CD8-positive, alpha-beta memory T cell (primary cell): ENCODE measurements at regions not wholly inside any gene's neighbourhood (a gene's known extent, or its start where the extent isn't known, plus 50 kb on each side); places are given as distances from the start of the nearest gene placed in this dataset.
"Not testable (repeated sequence)": the region's sequence is repeated elsewhere in the genome, so short reads cannot be mapped to it uniquely, and the experiment has no call there.

Experiments
- CTCF ChIA-PET: fragments of 350-600 bp; sonication (Branson Sonifier 250); formaldehyde crosslinking; loops from one replicate; lab custom pipeline; 2021; ENCODE audit warnings: antibody characterized with exemption; lab: Charles Lee
- POLR2A ChIA-PET: fragments of 350-600 bp; sonication (Branson Sonifier 250); formaldehyde crosslinking; loops from one replicate; lab custom pipeline; 2021; ENCODE audit warnings: antibody characterized with exemption; lab: Charles Lee
- DNase-seq, 5 donors: peaks; one replicate each; pipeline versions ENCODE4 v3.0.0 to v3.0.0-alpha.2; 2020 to 2022; ENCODE audit warnings: mixed read lengths in 1 of 5
- H3K27ac ChIP-seq: one replicate; pipeline ENCODE4 v1.7.0; 2013; ENCODE audit warnings: low read depth, mild to moderate bottlenecking, low read length, moderate library complexity
- H3K27me3 ChIP-seq: 2 replicates; pipeline ENCODE4 v1.7.0; 2013; ENCODE audit warnings: low read length, mild to moderate bottlenecking; ENCODE audit not compliant: insufficient read depth, poor library complexity, severe bottlenecking
- H3K36me3 ChIP-seq: 2 replicates; pipeline ENCODE4 v1.7.0; 2013; ENCODE audit warnings: mild to moderate bottlenecking, low read length, moderate library complexity; ENCODE audit not compliant: insufficient read depth
- H3K4me1 ChIP-seq: 2 replicates; pipeline ENCODE4 v1.7.0; 2013; ENCODE audit warnings: mild to moderate bottlenecking, low read length, moderate library complexity; ENCODE audit not compliant: insufficient read depth
- H3K4me3 ChIP-seq: 2 replicates; pipeline ENCODE4 v1.7.0; 2013; ENCODE audit warnings: mild to moderate bottlenecking, low read length
- H3K9me3 ChIP-seq: 2 replicates; pipeline ENCODE4 v1.7.0; 2013; ENCODE audit warnings: mild to moderate bottlenecking, low read length
- H3K27ac Mint-ChIP-seq, 8 donors: one replicate each; pipeline ENCODE4 v1.8.0; 2020 to 2021; ENCODE audit warnings: mixed read lengths in 8 of 8, mild to moderate bottlenecking in 6 of 8, inconsistent platforms in 3 of 8, moderate library complexity in 3 of 8
- H3K27me3 Mint-ChIP-seq, 2 donors: one replicate each; pipeline ENCODE4 v1.8.0; 2020 to 2021; ENCODE audit warnings: mixed read lengths in 2 of 2, mild to moderate bottlenecking in 1 of 2, moderate library complexity in 1 of 2
- H3K36me3 Mint-ChIP-seq, 3 donors: one replicate each; pipeline ENCODE4 v1.8.0; 2020 to 2021; ENCODE audit warnings: mixed read lengths in 3 of 3, inconsistent platforms in 1 of 3, mild to moderate bottlenecking in 1 of 3
- H3K4me1 Mint-ChIP-seq, 3 donors: one replicate each; pipeline ENCODE4 v1.8.0; 2020 to 2021; ENCODE audit warnings: mixed read lengths in 3 of 3, inconsistent platforms in 1 of 3, mild to moderate bottlenecking in 1 of 3
- H3K4me3 Mint-ChIP-seq, 7 donors: one replicate each; pipeline ENCODE4 v1.8.0; 2020 to 2021; ENCODE audit warnings: mixed read lengths in 7 of 7, mild to moderate bottlenecking in 6 of 7, moderate library complexity in 4 of 7, inconsistent platforms in 2 of 7
- H3K9me3 Mint-ChIP-seq, 5 donors: one replicate each; pipeline ENCODE4 v1.8.0; 2020 to 2022; ENCODE audit warnings: mixed read lengths in 5 of 5, mild to moderate bottlenecking in 3 of 5, moderate library complexity in 2 of 5, inconsistent platforms in 1 of 5

GRCh38 chr2:150114089-150114488 is 373.4 kb downstream of the RND3 start:
- H3K27ac ChIP-seq, H3K36me3 ChIP-seq, H3K9me3 ChIP-seq, POLR2A ChIA-PET, H3K4me1 Mint-ChIP-seq, H3K27ac Mint-ChIP-seq, DNase-seq, CTCF ChIA-PET, H3K4me1 ChIP-seq, H3K36me3 Mint-ChIP-seq, H3K4me3 Mint-ChIP-seq, H3K9me3 Mint-ChIP-seq, H3K27me3 Mint-ChIP-seq, H3K4me3 ChIP-seq, H3K27me3 ChIP-seq: not testable (repeated sequence)

GRCh38 chr2:150110548-150110947 is 376.9 kb downstream of the RND3 start:
- Mint-ChIP-seq H3K4me1 (no peaks in the 10 kb centered on the region), H3K36me3 (no peaks in the 10 kb centered on the region), H3K4me3 (no peak overlapping the region), H3K27me3 (no peaks in the 10 kb centered on the region), H3K9me3 (peaks cover 0 to 3% (median 0%) of the 10 kb centered on the region in 5 donors), H3K27ac (no peak overlapping the region)
- POLR2A ChIA-PET = no interaction called here
- H3K36me3 ChIP-seq = no peaks in the 10 kb centered on the region
- H3K4me3 ChIP-seq = no peak overlapping the region
- H3K27ac ChIP-seq = no peak overlapping the region
- H3K9me3 ChIP-seq = no peaks in the 10 kb centered on the region
- no peaks in the 10 kb centered on the region for H3K4me1 ChIP-seq
- H3K27me3 ChIP-seq = no peaks in the 10 kb centered on the region
- CTCF ChIA-PET = no interaction called here
- no peak for DNase-seq

GRCh38 chr2:150109912-150110311 is 377.6 kb downstream of the RND3 start:
- no peak for DNase-seq
- Mint-ChIP-seq H3K4me1 (no peaks in the 10 kb centered on the region), H3K4me3 (no peak overlapping the region), H3K36me3 (no peaks in the 10 kb centered on the region), H3K9me3 (peaks cover 0 to 3% (median 0%) of the 10 kb centered on the region in 5 donors), H3K27me3 (no peaks in the 10 kb centered on the region), H3K27ac (no peak overlapping the region)
- H3K4me3 ChIP-seq = no peak overlapping the region
- H3K9me3 ChIP-seq = no peaks in the 10 kb centered on the region
- CTCF ChIA-PET = no interaction called here
- no peaks in the 10 kb centered on the region for H3K4me1 ChIP-seq
- no peak overlapping the region for H3K27ac ChIP-seq
- H3K27me3 ChIP-seq = no peaks in the 10 kb centered on the region
- POLR2A ChIA-PET = no interaction called here
- no peaks in the 10 kb centered on the region for H3K36me3 ChIP-seq

GRCh38 chr2:150109028-150109427 is 378.4 kb downstream of the RND3 start:
- Mint-ChIP-seq H3K27me3 (no peaks in the 10 kb centered on the region), H3K9me3 (peaks cover 0 to 3% (median 0%) of the 10 kb centered on the region in 5 donors), H3K36me3 (no peaks in the 10 kb centered on the region), H3K4me3 (no peak overlapping the region), H3K4me1 (no peaks in the 10 kb centered on the region), H3K27ac (no peak overlapping the region)
- Histone ChIP-seq H3K4me3 (no peak overlapping the region), H3K9me3 (no peaks in the 10 kb centered on the region), H3K4me1 (no peaks in the 10 kb centered on the region), H3K36me3 (no peaks in the 10 kb centered on the region), H3K27ac (no peak overlapping the region), H3K27me3 (no peaks in the 10 kb centered on the region)
- POLR2A ChIA-PET = no interaction called here
- CTCF ChIA-PET = no interaction called here
- DNase-seq = no peak

GRCh38 chr2:150107816-150108215 is 379.7 kb downstream of the RND3 start:
- Mint-ChIP-seq H3K4me3 (no peak overlapping the region), H3K4me1 (no peaks in the 10 kb centered on the region), H3K27me3 (no peaks in the 10 kb centered on the region), H3K27ac (no peak overlapping the region), H3K9me3 (peaks cover 0 to 3% (median under 1%) of the 10 kb centered on the region in 5 donors), H3K36me3 (no peaks in the 10 kb centered on the region)
- POLR2A ChIA-PET = no interaction called here
- Histone ChIP-seq H3K27me3 (no peaks in the 10 kb centered on the region), H3K4me3 (no peak overlapping the region), H3K4me1 (no peaks in the 10 kb centered on the region), H3K9me3 (no peaks in the 10 kb centered on the region), H3K27ac (no peak overlapping the region), H3K36me3 (no peaks in the 10 kb centered on the region)
- no peak for DNase-seq
- CTCF ChIA-PET = no interaction called here

- no peak overlapping the region for H3K4me3 Mint-ChIP-seq
- H3K27me3 ChIP-seq = no peaks in the 10 kb centered on the region
- peaks cover 0 to 3% (median 1%) of the 10 kb centered on the region in 5 donors for H3K9me3 Mint-ChIP-seq
- no peaks in the 10 kb centered on the region for H3K36me3 ChIP-seq
- H3K27ac ChIP-seq = no peak overlapping the region
- ChIA-PET POLR2A (no interaction called here), CTCF (no interaction called here)
- H3K9me3 ChIP-seq = no peaks in the 10 kb centered on the region
- H3K4me1 ChIP-seq = no peaks in the 10 kb centered on the region
- H3K4me3 ChIP-seq = no peak overlapping the region
- no peaks in the 10 kb centered on the region for H3K4me1 Mint-ChIP-seq
- no peak overlapping the region for H3K27ac Mint-ChIP-seq
- H3K36me3 Mint-ChIP-seq = no peaks in the 10 kb centered on the region
- H3K27me3 Mint-ChIP-seq = no peaks in the 10 kb centered on the region
- DNase-seq = no peak
Measured at GRCh38 chr2:150107170-150107569, 380.3 kb downstream of the RND3 start.

- POLR2A ChIA-PET = no interaction called here
- peaks cover 0 to 1% (median 0%) of the 10 kb centered on the region in 5 donors for H3K9me3 Mint-ChIP-seq
- CTCF ChIA-PET = no interaction called here
Measured at GRCh38 chr2:150101947-150102346, 385.5 kb downstream of the RND3 start.

GRCh38 chr2:150100834-150101233 is 386.6 kb downstream of the RND3 start:
- H3K4me1 ChIP-seq = no peaks in the 10 kb centered on the region
- H3K9me3 ChIP-seq = no peaks in the 10 kb centered on the region
- H3K36me3 Mint-ChIP-seq = no peaks in the 10 kb centered on the region
- no peaks in the 10 kb centered on the region for H3K36me3 ChIP-seq
- CTCF ChIA-PET = no interaction called here
- no peaks in the 10 kb centered on the region for H3K27me3 Mint-ChIP-seq
- H3K9me3 Mint-ChIP-seq = peaks cover 0 to 1% (median 0%) of the 10 kb centered on the region in 5 donors
- H3K4me3 Mint-ChIP-seq = no peak overlapping the region
- no peak overlapping the region for H3K4me3 ChIP-seq
- POLR2A ChIA-PET = no interaction called here
- H3K4me1 Mint-ChIP-seq = no peaks in the 10 kb centered on the region
- no peaks in the 10 kb centered on the region for H3K27me3 ChIP-seq
- H3K27ac ChIP-seq = no peak overlapping the region
- no peak overlapping the region for H3K27ac Mint-ChIP-seq
- no peak for DNase-seq

More at GRCh38 chr2:150101947-150102346, 385.5 kb downstream of the RND3 start:
- no peaks in the 10 kb centered on the region for H3K9me3 ChIP-seq
- Mint-ChIP-seq H3K27me3 (no peaks in the 10 kb centered on the region), H3K36me3 (no peaks in the 10 kb centered on the region), H3K27ac (no peak overlapping the region), H3K4me3 (no peak overlapping the region), H3K4me1 (no peaks in the 10 kb centered on the region)
- no peak for DNase-seq
- no peaks in the 10 kb centered on the region for H3K27me3 ChIP-seq
- H3K27ac ChIP-seq = no peak overlapping the region
- no peaks in the 10 kb centered on the region for H3K36me3 ChIP-seq
- no peaks in the 10 kb centered on the region for H3K4me1 ChIP-seq
- no peak overlapping the region for H3K4me3 ChIP-seq

- Histone ChIP-seq H3K36me3 (no peaks in the 10 kb centered on the region), H3K4me1 (no peaks in the 10 kb centered on the region), H3K9me3 (no peaks in the 10 kb centered on the region), H3K4me3 (no peak overlapping the region), H3K27ac (no peak overlapping the region), H3K27me3 (no peaks in the 10 kb centered on the region)
- H3K4me1 Mint-ChIP-seq = no peaks in the 10 kb centered on the region
- H3K9me3 Mint-ChIP-seq = peaks cover 0 to 1% (median 0%) of the 10 kb centered on the region in 5 donors
- CTCF ChIA-PET = no interaction called here
- no peak overlapping the region for H3K4me3 Mint-ChIP-seq
- H3K36me3 Mint-ChIP-seq = no peaks in the 10 kb centered on the region
- no peaks in the 10 kb centered on the region for H3K27me3 Mint-ChIP-seq
- POLR2A ChIA-PET = no interaction called here
- no peak for DNase-seq
- no peak overlapping the region for H3K27ac Mint-ChIP-seq
Measured at GRCh38 chr2:150100336-150100735, 387.1 kb downstream of the RND3 start.
